ENCODE measurements at regions not wholly inside any gene's neighbourhood (a gene's known extent, or its start where the extent isn't known, plus 50 kb on each side); places are given as distances from the start of the nearest gene placed in this dataset.
"Not testable (repeated sequence)": the region's sequence is repeated elsewhere in the genome, so short reads cannot be mapped to it uniquely, and the experiment has no call there.

DNA sequence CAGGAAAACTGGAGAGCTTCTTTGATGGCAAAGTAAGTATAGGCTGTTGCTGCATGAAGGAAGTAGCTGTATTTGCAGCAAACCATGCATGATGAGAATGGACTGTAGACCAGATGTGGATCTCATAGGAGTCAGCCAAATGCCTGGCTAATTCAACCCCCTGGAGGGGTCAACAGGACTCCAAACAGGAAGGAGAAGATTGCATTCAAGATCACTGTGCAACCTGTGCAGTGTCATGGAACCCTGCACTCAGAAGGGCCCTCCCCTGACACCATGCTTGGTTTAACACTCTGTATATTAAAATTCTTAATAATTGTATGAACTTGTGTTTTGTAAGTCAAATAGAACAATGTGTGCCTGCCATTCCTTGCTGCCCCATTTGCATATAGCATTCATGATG lies 225.1 kb upstream of the FSCB start:
- no peaks in the 10 kb centered on the region for H3K27me3 ChIP-seq (ENCODE audit: control insufficient read depth, extremely low read depth, insufficient read depth, low read length)

DNA sequence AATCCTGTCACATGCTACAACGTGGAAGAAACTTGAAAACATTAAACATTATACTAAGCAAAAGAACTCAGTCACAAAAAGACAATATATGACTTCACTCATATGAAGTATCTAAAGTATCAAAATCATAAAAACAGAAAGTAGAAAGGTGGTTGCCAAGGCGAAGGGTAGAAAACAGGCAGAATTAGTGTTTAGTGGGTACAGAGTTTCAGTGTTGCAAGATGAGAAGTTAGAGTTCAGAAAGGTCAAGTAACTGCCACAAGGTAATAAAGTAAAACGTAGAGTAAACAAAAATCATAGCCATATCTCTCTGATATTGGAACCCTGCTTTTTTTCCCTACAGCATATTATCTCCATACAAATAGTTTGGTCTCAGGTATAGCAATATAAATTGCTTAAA lies 223.8 kb upstream of the FSCB start:
- no peak overlapping the region for H3K4me2 ChIP-seq (ENCODE audit: control insufficient read depth, extremely low read depth, insufficient read depth, low read depth, low read length)
- no peak overlapping the region for H2AFZ ChIP-seq (ENCODE audit: control insufficient read depth, low read length)
- H3K9me1 ChIP-seq (ENCODE audit: control insufficient read depth, extremely low read depth, insufficient read depth, low read length) = no peaks in the 10 kb centered on the region
- no peaks in the 10 kb centered on the region for H3K9me3 ChIP-seq (ENCODE audit: control insufficient read depth, low read depth, low read length)
- H3K79me2 ChIP-seq (ENCODE audit: control insufficient read depth, insufficient read depth, low read length) = no peaks in the 10 kb centered on the region
- no peak for TF ChIP-seq EZH2 (IDR thresholded peaks at IDR 0.05; ENCODE audit: low read length)
- TF ChIP-seq, protein P1, sequence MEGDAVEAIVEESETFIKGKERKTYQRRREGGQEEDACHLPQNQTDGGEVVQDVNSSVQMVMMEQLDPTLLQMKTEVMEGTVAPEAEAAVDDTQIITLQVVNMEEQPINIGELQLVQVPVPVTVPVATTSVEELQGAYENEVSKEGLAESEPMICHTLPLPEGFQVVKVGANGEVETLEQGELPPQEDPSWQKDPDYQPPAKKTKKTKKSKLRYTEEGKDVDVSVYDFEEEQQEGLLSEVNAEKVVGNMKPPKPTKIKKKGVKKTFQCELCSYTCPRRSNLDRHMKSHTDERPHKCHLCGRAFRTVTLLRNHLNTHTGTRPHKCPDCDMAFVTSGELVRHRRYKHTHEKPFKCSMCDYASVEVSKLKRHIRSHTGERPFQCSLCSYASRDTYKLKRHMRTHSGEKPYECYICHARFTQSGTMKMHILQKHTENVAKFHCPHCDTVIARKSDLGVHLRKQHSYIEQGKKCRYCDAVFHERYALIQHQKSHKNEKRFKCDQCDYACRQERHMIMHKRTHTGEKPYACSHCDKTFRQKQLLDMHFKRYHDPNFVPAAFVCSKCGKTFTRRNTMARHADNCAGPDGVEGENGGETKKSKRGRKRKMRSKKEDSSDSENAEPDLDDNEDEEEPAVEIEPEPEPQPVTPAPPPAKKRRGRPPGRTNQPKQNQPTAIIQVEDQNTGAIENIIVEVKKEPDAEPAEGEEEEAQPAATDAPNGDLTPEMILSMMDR (optimal IDR thresholded peaks at IDR 0.05 in 1 of 3, IDR thresholded peaks at IDR 0.05 in 1 of 3, conservative IDR thresholded peaks at IDR 0.05 in 1 of 3; ENCODE audit: extremely low read depth in 1 of 3, insufficient read depth in 2 of 3, low read length in 3 of 3) = no peak
- H3K27ac ChIP-seq (ENCODE audit: control insufficient read depth, insufficient read depth, low read length) = no peak overlapping the region
- dilution Hi-C loops (cut with MboI; ENCODE audit: extremely low pct_ligation_motif_present, low sequenced_read_pairs) = no loop called here
- no peak for FAIRE-seq
- DNase-seq (ENCODE audit: low read depth, low spot score) = no peak
- H3K27me3 ChIP-seq (ENCODE audit: control insufficient read depth, extremely low read depth, insufficient read depth, low read length) = no peaks in the 10 kb centered on the region
- H3K4me3 ChIP-seq (ENCODE audit: control insufficient read depth in 2 of 3, extremely low read depth in 1 of 3, insufficient read depth in 2 of 3, low read depth in 1 of 3, low read length in 3 of 3) = no peak overlapping the region
- H3K36me3 ChIP-seq (ENCODE audit: control insufficient read depth in 2 of 2, extremely low read depth in 1 of 2, insufficient read depth in 2 of 2, low read length in 2 of 2) = no peaks in the 10 kb centered on the region
- no peak overlapping the region for H3K9ac ChIP-seq (ENCODE audit: control insufficient read depth, extremely low read depth, insufficient read depth, low read length)
- no peaks in the 10 kb centered on the region for H3K4me1 ChIP-seq (ENCODE audit: control insufficient read depth, extremely low read depth, insufficient read depth, low read length)
- H4K20me1 ChIP-seq (ENCODE audit: control insufficient read depth, extremely low read depth, insufficient read depth, low read length) = no peaks in the 10 kb centered on the region

More for the DNA sequence above, 225.1 kb upstream of the FSCB start:
- no peak overlapping the region for H3K4me2 ChIP-seq (ENCODE audit: control insufficient read depth, extremely low read depth, insufficient read depth, low read depth, low read length)
- H3K36me3 ChIP-seq (ENCODE audit: control insufficient read depth in 2 of 2, extremely low read depth in 1 of 2, insufficient read depth in 2 of 2, low read length in 2 of 2) = no peaks in the 10 kb centered on the region
- FAIRE-seq = no peak
- no peaks in the 10 kb centered on the region for H3K9me1 ChIP-seq (ENCODE audit: control insufficient read depth, extremely low read depth, insufficient read depth, low read length)
- H2AFZ ChIP-seq (ENCODE audit: control insufficient read depth, low read length) = no peak overlapping the region
- dilution Hi-C loops (cut with MboI; ENCODE audit: extremely low pct_ligation_motif_present, low sequenced_read_pairs) = no loop called here
- H3K9me3 ChIP-seq (ENCODE audit: control insufficient read depth, low read depth, low read length) = no peaks in the 10 kb centered on the region
- no peaks in the 10 kb centered on the region for H3K79me2 ChIP-seq (ENCODE audit: control insufficient read depth, insufficient read depth, low read length)
- TF ChIP-seq EZH2 (IDR thresholded peaks at IDR 0.05; ENCODE audit: low read length) = no peak
- TF ChIP-seq, protein P1 (optimal IDR thresholded peaks at IDR 0.05 in 1 of 3, IDR thresholded peaks at IDR 0.05 in 1 of 3, conservative IDR thresholded peaks at IDR 0.05 in 1 of 3; ENCODE audit: extremely low read depth in 1 of 3, insufficient read depth in 2 of 3, low read length in 3 of 3) = no peak
- no peaks in the 10 kb centered on the region for H3K4me1 ChIP-seq (ENCODE audit: control insufficient read depth, extremely low read depth, insufficient read depth, low read length)
- no peak overlapping the region for H3K27ac ChIP-seq (ENCODE audit: control insufficient read depth, insufficient read depth, low read length)
- no peak for DNase-seq (ENCODE audit: low read depth, low spot score)
- H3K4me3 ChIP-seq (ENCODE audit: control insufficient read depth in 2 of 3, extremely low read depth in 1 of 3, insufficient read depth in 2 of 3, low read depth in 1 of 3, low read length in 3 of 3) = no peak overlapping the region
- no peak overlapping the region for H3K9ac ChIP-seq (ENCODE audit: control insufficient read depth, extremely low read depth, insufficient read depth, low read length)
- H4K20me1 ChIP-seq (ENCODE audit: control insufficient read depth, extremely low read depth, insufficient read depth, low read length) = no peaks in the 10 kb centered on the region

DNA sequence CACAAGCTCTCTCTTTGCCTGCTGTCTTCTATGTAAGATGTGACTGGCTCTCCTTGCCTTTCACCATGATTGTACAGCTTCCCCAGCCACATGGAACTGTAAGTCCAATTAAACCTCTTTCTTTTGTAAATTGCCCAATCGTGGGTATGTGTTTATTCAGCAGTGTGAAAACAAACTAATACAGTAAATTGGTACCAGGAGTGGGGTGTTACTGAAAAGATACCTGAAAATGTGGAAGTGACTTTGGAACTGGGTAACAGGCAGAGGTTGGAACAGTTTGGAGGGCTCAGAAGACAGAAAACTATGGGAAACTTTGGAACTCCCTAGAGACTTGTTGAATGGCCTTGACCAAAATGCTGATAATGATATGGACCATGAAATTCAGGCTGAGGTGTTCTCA lies 214.3 kb upstream of the FSCB start:
- H3K27ac ChIP-seq (ENCODE audit: control insufficient read depth, insufficient read depth, low read length); H2AFZ ChIP-seq (ENCODE audit: control insufficient read depth, low read length); H3K4me1 ChIP-seq (ENCODE audit: control insufficient read depth, extremely low read depth, insufficient read depth, low read length); FAIRE-seq; H3K4me3 ChIP-seq (ENCODE audit: control insufficient read depth in 2 of 3, extremely low read depth in 1 of 3, insufficient read depth in 2 of 3, low read depth in 1 of 3, low read length in 3 of 3); H3K79me2 ChIP-seq (ENCODE audit: control insufficient read depth, insufficient read depth, low read length); DNase-seq (ENCODE audit: low read depth, low spot score); H3K9me1 ChIP-seq (ENCODE audit: control insufficient read depth, extremely low read depth, insufficient read depth, low read length); H3K27me3 ChIP-seq (ENCODE audit: control insufficient read depth, extremely low read depth, insufficient read depth, low read length); H3K9ac ChIP-seq (ENCODE audit: control insufficient read depth, extremely low read depth, insufficient read depth, low read length); H3K36me3 ChIP-seq (ENCODE audit: control insufficient read depth in 2 of 2, extremely low read depth in 1 of 2, insufficient read depth in 2 of 2, low read length in 2 of 2); H3K9me3 ChIP-seq (ENCODE audit: control insufficient read depth, low read depth, low read length); dilution Hi-C loops (cut with MboI; ENCODE audit: extremely low pct_ligation_motif_present, low sequenced_read_pairs); H4K20me1 ChIP-seq (ENCODE audit: control insufficient read depth, extremely low read depth, insufficient read depth, low read length); H3K4me2 ChIP-seq (ENCODE audit: control insufficient read depth, extremely low read depth, insufficient read depth, low read depth, low read length): not testable (repeated sequence)

All from keratinocyte (primary cell).